ENCODE measurements at regions not wholly inside any gene's neighbourhood (a gene's known extent, or its start where the extent isn't known, plus 50 kb on each side); places are given as distances from the start of the nearest gene placed in this dataset.

- no peak for DNase-seq (ENCODE audit: low read depth, low spot score)
- TF ChIP-seq, protein P1, sequence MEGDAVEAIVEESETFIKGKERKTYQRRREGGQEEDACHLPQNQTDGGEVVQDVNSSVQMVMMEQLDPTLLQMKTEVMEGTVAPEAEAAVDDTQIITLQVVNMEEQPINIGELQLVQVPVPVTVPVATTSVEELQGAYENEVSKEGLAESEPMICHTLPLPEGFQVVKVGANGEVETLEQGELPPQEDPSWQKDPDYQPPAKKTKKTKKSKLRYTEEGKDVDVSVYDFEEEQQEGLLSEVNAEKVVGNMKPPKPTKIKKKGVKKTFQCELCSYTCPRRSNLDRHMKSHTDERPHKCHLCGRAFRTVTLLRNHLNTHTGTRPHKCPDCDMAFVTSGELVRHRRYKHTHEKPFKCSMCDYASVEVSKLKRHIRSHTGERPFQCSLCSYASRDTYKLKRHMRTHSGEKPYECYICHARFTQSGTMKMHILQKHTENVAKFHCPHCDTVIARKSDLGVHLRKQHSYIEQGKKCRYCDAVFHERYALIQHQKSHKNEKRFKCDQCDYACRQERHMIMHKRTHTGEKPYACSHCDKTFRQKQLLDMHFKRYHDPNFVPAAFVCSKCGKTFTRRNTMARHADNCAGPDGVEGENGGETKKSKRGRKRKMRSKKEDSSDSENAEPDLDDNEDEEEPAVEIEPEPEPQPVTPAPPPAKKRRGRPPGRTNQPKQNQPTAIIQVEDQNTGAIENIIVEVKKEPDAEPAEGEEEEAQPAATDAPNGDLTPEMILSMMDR (conservative IDR thresholded peaks at IDR 0.05) = no peak
- Mint-ChIP-seq H3K9me3 (no peaks in the 10 kb centered on the region), H3K27me3 (ENCODE audit: low read depth) (peaks cover 51% of the 10 kb centered on the region), H3K27ac (ENCODE audit: unreplicated experiment) (no peak overlapping the region), H3K4me1 (peaks cover 7% of the 10 kb centered on the region), H3K4me3 (no peak overlapping the region), H3K36me3 (ENCODE audit: low read depth) (no peaks in the 10 kb centered on the region)
These were observed 81.6 kb downstream of the FOXA2 start for GRCh38 chr20:22502731-22503191.

GRCh38 chr20:22501566-22502344 lies 82.6 kb downstream of the FOXA2 start:
- Mint-ChIP-seq H3K4me1 (peaks cover 7% of the 10 kb centered on the region), H3K27ac (ENCODE audit: unreplicated experiment) (no peak overlapping the region), H3K4me3 (no peak overlapping the region), H3K9me3 (peaks cover 2% of the 10 kb centered on the region), H3K27me3 (ENCODE audit: low read depth) (peaks cover 58% of the 10 kb centered on the region), H3K36me3 (ENCODE audit: low read depth) (no peaks in the 10 kb centered on the region)
- TF ChIP-seq, protein P1 (conservative IDR thresholded peaks at IDR 0.05) = no peak
- no peak for DNase-seq (ENCODE audit: low read depth, low spot score)

DNA sequence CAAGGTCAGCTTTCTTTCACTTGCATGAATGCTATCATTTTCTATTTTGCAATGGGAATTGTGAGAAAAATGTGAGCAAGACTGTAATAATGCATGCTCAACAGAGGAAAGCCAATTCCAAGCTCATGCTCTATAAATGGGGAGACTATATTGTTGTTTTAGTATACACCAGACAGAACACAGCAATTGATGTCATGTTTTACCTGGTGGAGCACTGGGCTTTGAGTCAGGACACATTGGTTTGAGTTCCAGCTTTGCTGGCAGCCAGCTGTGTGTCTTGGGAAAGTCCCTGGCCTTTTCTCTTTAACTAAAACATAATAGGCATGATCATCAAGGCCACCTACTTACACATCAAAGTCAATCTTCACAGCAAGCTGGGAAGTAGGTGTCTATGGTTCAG lies 83.3 kb downstream of the FOXA2 start:
- TF ChIP-seq, protein P1 (conservative IDR thresholded peaks at IDR 0.05) = no peak
- no peaks in the 10 kb centered on the region for H3K36me3 Mint-ChIP-seq (ENCODE audit: low read depth)
- H3K27me3 Mint-ChIP-seq (ENCODE audit: low read depth) = peaks cover 64% of the 10 kb centered on the region
- no peak for DNase-seq (ENCODE audit: low read depth, low spot score)
- H3K27ac Mint-ChIP-seq (ENCODE audit: unreplicated experiment) = no peak overlapping the region
- peaks cover 2% of the 10 kb centered on the region for H3K9me3 Mint-ChIP-seq
- H3K4me1 Mint-ChIP-seq = peaks cover 7% of the 10 kb centered on the region
- no peak overlapping the region for H3K4me3 Mint-ChIP-seq

GRCh38 chr20:22499515-22500166 lies 84.7 kb downstream of the FOXA2 start:
- Mint-ChIP-seq H3K36me3 (ENCODE audit: low read depth) (no peaks in the 10 kb centered on the region), H3K27ac (ENCODE audit: unreplicated experiment) (no peak overlapping the region), H3K9me3 (peaks cover 2% of the 10 kb centered on the region), H3K27me3 (ENCODE audit: low read depth) (peaks cover 63% of the 10 kb centered on the region), H3K4me3 (no peak overlapping the region), H3K4me1 (peaks cover 7% of the 10 kb centered on the region)
- TF ChIP-seq, protein P1 (conservative IDR thresholded peaks at IDR 0.05) = no peak
- no peak for DNase-seq (ENCODE audit: low read depth, low spot score)

DNA sequence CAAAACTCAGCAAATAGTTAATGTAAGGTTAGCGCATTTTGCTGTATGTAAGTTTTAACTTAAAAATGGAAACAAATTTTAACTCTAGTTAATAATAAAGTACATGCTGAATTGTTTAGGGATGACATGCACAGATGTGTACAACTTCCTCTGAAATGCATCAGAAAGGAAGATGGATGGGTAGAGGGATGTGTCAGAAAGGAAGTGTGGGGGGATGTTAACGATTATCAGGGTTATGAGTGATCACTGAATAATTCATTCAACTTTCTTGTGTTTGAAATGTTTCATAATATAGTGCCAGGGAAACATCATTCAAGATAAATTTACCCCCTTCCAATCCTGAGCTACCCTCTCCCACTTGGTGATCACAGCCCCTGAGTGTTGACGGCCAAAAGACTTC lies 87.6 kb downstream of the FOXA2 start:
- TF ChIP-seq, protein P1 (conservative IDR thresholded peaks at IDR 0.05) = no peak
- peaks cover 2% of the 10 kb centered on the region for H3K9me3 Mint-ChIP-seq
- DNase-seq (ENCODE audit: low read depth, low spot score) = no peak
- H3K4me3 Mint-ChIP-seq = no peak overlapping the region
- H3K36me3 Mint-ChIP-seq (ENCODE audit: low read depth) = no peaks in the 10 kb centered on the region
- H3K27ac Mint-ChIP-seq (ENCODE audit: unreplicated experiment) = no peak overlapping the region
- no peaks in the 10 kb centered on the region for H3K4me1 Mint-ChIP-seq
- H3K27me3 Mint-ChIP-seq (ENCODE audit: low read depth) = peaks cover 61% of the 10 kb centered on the region

Data from neural crest cell (in vitro differentiated cells).